Ovary (tissue), 7 donors: ENCODE measurements at regions not wholly inside any gene's neighbourhood (a gene's known extent, or its start where the extent isn't known, plus 50 kb on each side); places are given as distances from the start of the nearest gene placed in this dataset.

Experiments
- DNase-seq, 5 donors: peaks; one replicate each; pipeline ENCODE4 v3.0.0-alpha.2; 2019 to 2020
- H3K27ac ChIP-seq, 2 donors: fragments of 200-600 bp; one replicate each; pipeline versions ENCODE4 v1.5.1 to v1.8.0; 2019 to 2022
- H3K27me3 ChIP-seq: fragments of 200-600 bp; one replicate; pipeline ENCODE4 v1.8.0; 2022
- H3K36me3 ChIP-seq: fragments of 200-600 bp; sonication (generic); one replicate; pipeline ENCODE4 v1.5.1; 2019
- H3K4me1 ChIP-seq: one replicate; pipeline ENCODE4 v1.8.1; 2013; ENCODE audit warnings: mild to moderate bottlenecking, moderate library complexity; ENCODE audit not compliant: insufficient read depth
- H3K4me3 ChIP-seq: fragments of 200-600 bp; sonication (generic); one replicate; pipeline ENCODE4 v1.5.1; 2017
- H3K9me3 ChIP-seq, 2 donors: fragments of 200-600 bp in 1 of 2; sonication (generic) in 1 of 2; one replicate each; pipeline versions ENCODE4 v1.5.1 to v1.8.1; 2013 to 2019; ENCODE audit warnings: mild to moderate bottlenecking in 1 of 2, moderate library complexity in 1 of 2
- EP300 ChIP-seq: sonication (generic); formaldehyde crosslinking; IDR thresholded peaks from one replicate; pipeline ENCODE4 v1.6.1; 2017; ENCODE audit warnings: antibody characterized with exemption
- POLR2A ChIP-seq: fragments of 450-650 bp; IDR thresholded peaks from one replicate; pipeline ENCODE4 v1.6.1; 2017; ENCODE audit warnings: antibody characterized with exemption, mild to moderate bottlenecking, moderate library complexity
- WGBS, 3 donors: extraction: QIAGEN DNeasy Blood & Tissue Kit in 1 of 3; methylation state at CpG; one replicate each; pipeline versions ENCODE4 v1.1.5 to v1.1.7; 2013 to 2017; 5-methylcytosine and 5-hydroxymethylcytosine counted together
- intact Hi-C, 4 donors: fragments of 100-400 bp; cut with DNase I; formaldehyde crosslinking; loops; one replicate each; pipeline versions ENCODE4 v1.11.0 to v1.15.1; 2022 to 2023
- TF ChIP-seq, protein P1 (sequence below), 3 donors: fragments of 450-650 bp in 2 of 3; fragments of 200-600 bp in 1 of 3; IDR thresholded peaks; one replicate each; pipeline versions ENCODE4 v1.5.1 to v1.8.0; 2016 to 2022; ENCODE audit warnings: antibody characterized with exemption in 3 of 3, mild to moderate bottlenecking in 1 of 3
- donor health status: DM: no; HTN: no; CAD: no; lungs with moderate emphysema.
- donor health status: DM: no; HTN: no; CAD: no.
- donor health status: Bipolar disorder and iron deficiency.
- donor health status: DM: no; HTN: no; CAD: no.
- donor health status: DM: yes; HTN: yes; CAD: no.

GRCh38 chr2:198544461-198544860 is 740.1 kb downstream of the PLCL1 start:
- no peak overlapping the region for H3K4me3 ChIP-seq
- no peak for DNase-seq
- no peaks in the 10 kb centered on the region for H3K27me3 ChIP-seq
- no peaks in the 10 kb centered on the region for H3K36me3 ChIP-seq
- TF ChIP-seq, protein P1, sequence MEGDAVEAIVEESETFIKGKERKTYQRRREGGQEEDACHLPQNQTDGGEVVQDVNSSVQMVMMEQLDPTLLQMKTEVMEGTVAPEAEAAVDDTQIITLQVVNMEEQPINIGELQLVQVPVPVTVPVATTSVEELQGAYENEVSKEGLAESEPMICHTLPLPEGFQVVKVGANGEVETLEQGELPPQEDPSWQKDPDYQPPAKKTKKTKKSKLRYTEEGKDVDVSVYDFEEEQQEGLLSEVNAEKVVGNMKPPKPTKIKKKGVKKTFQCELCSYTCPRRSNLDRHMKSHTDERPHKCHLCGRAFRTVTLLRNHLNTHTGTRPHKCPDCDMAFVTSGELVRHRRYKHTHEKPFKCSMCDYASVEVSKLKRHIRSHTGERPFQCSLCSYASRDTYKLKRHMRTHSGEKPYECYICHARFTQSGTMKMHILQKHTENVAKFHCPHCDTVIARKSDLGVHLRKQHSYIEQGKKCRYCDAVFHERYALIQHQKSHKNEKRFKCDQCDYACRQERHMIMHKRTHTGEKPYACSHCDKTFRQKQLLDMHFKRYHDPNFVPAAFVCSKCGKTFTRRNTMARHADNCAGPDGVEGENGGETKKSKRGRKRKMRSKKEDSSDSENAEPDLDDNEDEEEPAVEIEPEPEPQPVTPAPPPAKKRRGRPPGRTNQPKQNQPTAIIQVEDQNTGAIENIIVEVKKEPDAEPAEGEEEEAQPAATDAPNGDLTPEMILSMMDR (IDR thresholded peaks at IDR 0.05), result no peak
- TF ChIP-seq EP300, result no peak
- no peak for TF ChIP-seq POLR2A
- no peaks in the 10 kb centered on the region for H3K9me3 ChIP-seq
- 67 to 83% (median 77%) methylated on average over 1 of the region's 1 CpG for WGBS, 3 donors
- H3K27ac ChIP-seq, result no peak overlapping the region
- no peaks in the 10 kb centered on the region for H3K4me1 ChIP-seq
- intact Hi-C loops, result no loop called here

- H3K27ac ChIP-seq, result no peak overlapping the region
- H3K27me3 ChIP-seq, result no peaks in the 10 kb centered on the region
- no peaks in the 10 kb centered on the region for H3K36me3 ChIP-seq
- no peak for DNase-seq
- WGBS, 3 donors, result 86 to 92% (median 88%) methylated on average over 3 of the region's 3 CpGs
- no peaks in the 10 kb centered on the region for H3K9me3 ChIP-seq
- intact Hi-C loops, result no loop called here
- no peak for TF ChIP-seq POLR2A
- TF ChIP-seq EP300, result no peak
- TF ChIP-seq, protein P1 (IDR thresholded peaks at IDR 0.05), result no peak
- no peaks in the 10 kb centered on the region for H3K4me1 ChIP-seq
- no peak overlapping the region for H3K4me3 ChIP-seq
Measured at GRCh38 chr2:198534756-198535155, 730.4 kb downstream of the PLCL1 start.

GRCh38 chr2:198525211-198525969 is 721.0 kb downstream of the PLCL1 start:
- Histone ChIP-seq H3K36me3 (no peaks in the 10 kb centered on the region), H3K27me3 (no peaks in the 10 kb centered on the region), H3K4me1 (no peaks in the 10 kb centered on the region), H3K9me3 (no peaks in the 10 kb centered on the region), H3K27ac (no peak overlapping the region), H3K4me3 (no peak overlapping the region)
- intact Hi-C loops, result no loop called here
- WGBS, 3 donors, result 80 to 88% (median 85%) methylated on average over 5 of the region's 5 CpGs
- no peak for TF ChIP-seq POLR2A
- TF ChIP-seq, protein P1 (IDR thresholded peaks at IDR 0.05), result no peak
- no peak for TF ChIP-seq EP300
- no peak for DNase-seq

- no peak for DNase-seq
- Histone ChIP-seq H3K4me3 (no peak overlapping the region), H3K27me3 (no peaks in the 10 kb centered on the region), H3K9me3 (no peaks in the 10 kb centered on the region), H3K36me3 (no peaks in the 10 kb centered on the region), H3K4me1 (no peaks in the 10 kb centered on the region), H3K27ac (no peak overlapping the region)
- WGBS, 3 donors, result 24 to 30% (median 28%) methylated on average over 2 of the region's 2 CpGs
- TF ChIP-seq, protein P1 (IDR thresholded peaks at IDR 0.05), result no peak
- TF ChIP-seq EP300, result no peak
- intact Hi-C loops, result no loop called here
Measured at GRCh38 chr2:198523710-198524109, 719.3 kb downstream of the PLCL1 start.
